GM19452 (cell line): ENCODE measurements at regions not wholly inside any gene's neighbourhood (a gene's known extent, or its start where the extent isn't known, plus 50 kb on each side); places are given as distances from the start of the nearest gene placed in this dataset.
"Not testable (repeated sequence)": the region's sequence is repeated elsewhere in the genome, so short reads cannot be mapped to it uniquely, and the experiment has no call there.

ENCODE experiments used
- ATAC-seq: cut with Tn5 transposase; IDR thresholded peaks from one replicate; pipeline ENCODE4 v1.9.1; 2021; ENCODE audit not compliant: unreplicated experiment

DNA sequence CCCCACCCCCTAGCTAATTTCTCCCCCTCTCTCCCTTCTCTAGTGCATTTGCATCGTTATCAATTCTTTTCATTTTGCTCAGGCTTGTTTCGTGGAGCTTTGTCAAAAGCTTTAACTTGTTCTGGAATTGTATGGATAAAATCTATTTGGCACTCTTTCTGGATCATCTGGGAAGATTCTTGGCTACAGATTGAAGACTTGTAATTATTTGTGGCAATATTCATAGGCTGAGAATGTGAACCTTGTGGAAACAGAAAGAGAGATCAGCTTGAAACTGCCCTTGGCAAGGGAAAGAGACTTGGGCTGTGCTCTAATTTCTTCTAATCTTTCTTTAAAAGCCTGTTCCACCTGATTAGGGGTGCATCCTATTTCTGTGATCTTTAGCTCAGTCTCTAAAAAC is 340.6 kb upstream of the DAB2 start:
- no peak for ATAC-seq

GRCh38 chr5:39762761-39763160 is 338.0 kb upstream of the DAB2 start:
- no peak for ATAC-seq

DNA sequence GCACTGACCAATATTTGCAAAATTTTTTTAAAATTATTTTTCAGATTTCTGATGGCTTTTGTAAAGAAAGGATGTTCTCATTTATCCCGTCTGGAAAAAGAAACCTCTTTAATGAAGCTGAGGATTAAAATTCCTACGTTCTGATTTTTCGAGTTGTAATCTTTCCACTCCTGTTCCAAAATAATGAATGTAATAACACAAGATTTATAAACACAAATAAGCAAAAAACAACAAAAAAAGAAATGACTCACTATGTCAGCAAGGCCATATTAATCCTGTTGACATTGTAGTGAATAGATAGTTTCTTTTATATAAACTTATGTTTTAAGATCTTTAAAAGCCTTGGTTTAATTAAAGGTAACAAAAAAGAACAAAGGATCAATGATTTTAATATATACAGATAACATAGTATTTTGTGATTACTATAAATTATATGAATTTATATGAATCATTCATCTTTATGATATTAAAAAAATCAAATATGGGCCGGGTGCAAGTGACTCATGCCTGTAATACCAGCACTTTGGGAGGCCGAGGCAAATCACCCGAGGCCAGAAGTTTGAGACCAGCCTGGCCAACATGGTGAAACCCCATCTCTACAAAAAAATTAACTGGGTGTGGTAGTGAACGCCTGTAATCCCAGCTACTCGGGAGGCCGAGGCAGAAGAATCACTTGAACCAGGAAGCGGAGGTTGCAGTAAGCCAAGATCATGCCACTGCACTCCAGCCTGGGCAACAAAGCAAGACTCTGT is 336.6 kb upstream of the DAB2 start:
- ATAC-seq, result no peak

GRCh38 chr5:39760385-39761198 is 335.8 kb upstream of the DAB2 start:
- no peak for ATAC-seq

GRCh38 chr5:39759701-39760100 is 334.9 kb upstream of the DAB2 start:
- no peak for ATAC-seq

DNA sequence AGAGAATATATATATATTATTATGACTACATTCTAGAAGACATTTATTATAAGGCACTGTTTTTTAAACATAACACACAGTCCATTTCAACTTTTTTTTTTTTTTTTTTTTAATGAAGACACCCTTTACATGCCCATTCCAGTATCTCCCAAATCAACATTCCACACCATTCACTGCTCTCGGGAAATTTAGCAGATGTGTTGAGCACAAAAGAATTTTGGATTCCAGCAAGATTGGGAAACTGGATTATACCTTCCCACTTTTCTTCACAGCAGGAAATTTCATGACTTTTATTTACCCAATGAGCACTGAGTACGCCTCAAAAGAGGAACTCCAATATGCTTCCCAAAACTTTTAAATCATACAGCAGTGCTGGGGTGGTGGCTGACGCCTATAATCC is 333.6 kb upstream of the DAB2 start:
- no peak for ATAC-seq

DNA sequence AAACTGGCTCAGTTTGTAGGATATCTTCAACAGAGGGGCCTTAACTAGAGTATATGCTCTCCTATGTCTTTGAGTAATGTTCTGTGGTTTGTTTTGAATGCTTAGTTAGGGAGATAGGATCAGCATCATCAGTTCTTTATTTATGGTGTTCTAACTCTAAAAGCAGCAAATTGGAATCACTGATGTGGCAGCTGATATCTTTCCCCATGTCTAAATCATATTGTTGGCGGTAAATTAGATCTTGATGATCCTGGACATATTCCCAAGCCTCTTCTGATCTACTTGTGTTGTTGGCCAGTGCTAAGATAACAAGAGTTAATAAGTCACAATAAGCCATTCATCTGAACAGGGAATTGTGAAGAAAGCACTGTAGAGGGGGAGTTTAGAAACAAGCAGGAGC is 332.4 kb upstream of the DAB2 start:
- no peak for ATAC-seq

DNA sequence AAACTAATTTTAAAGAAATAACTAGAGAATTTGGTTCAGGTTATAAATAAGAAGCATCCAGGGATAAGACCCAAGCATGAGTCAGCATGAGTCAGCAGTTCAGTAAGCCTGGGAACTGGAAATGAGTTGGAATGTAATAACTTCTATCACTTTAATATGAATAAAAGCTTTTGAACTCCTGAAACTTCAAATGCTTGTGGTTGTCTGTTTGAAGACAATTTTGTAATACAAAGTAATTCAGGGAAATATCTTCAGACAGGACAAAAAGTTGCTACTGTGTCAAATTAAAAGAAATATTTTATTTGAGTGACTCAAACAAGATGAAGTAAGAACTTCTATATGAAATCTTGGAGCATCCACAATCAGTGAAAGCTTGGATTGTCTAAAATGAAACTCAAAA is 331.2 kb upstream of the DAB2 start:
- no peak for ATAC-seq

DNA sequence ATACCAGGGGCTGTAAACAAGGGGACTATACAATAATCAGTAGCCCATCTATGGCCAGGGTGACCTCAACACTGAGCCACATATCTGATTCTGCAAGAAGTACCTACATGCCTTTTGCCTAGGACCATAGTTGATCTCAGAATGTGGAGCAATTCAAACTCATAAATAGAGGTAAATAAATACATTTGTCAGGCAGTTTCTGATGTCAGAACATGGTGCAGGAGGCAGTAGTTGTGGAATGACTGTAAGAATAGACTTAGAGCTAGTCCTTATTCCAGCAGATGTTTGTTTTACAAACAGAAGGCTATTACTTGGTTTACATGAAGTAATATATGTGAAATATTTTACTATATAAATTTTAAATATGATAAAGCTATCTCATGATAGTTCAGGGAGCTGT is 330.7 kb upstream of the DAB2 start:
- ATAC-seq, result no peak

GRCh38 chr5:39753747-39754146 is 329.0 kb upstream of the DAB2 start:
- ATAC-seq, result not testable (repeated sequence)

- no peak for ATAC-seq
Measured at GRCh38 chr5:39750661-39751060, 325.9 kb upstream of the DAB2 start.

DNA sequence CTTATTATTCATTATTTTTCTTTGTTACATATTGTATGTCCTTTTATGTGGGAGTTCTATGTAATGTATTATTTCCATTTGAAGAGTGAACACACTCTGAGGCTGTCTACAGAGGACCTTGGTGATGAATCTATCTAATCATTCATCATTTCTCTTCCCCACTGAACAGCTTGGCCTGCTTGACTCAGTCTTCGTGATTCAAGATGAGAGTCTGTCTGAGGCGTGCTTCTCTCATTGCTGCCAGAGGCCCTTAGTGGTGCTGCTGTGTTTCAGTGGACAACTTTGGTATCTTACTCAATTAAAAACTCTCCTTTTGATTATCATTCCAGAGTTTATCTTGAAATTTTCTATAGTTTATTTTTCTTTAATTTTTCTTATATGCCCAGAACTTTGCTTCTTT is 318.1 kb upstream of the DAB2 start:
- ATAC-seq, result no peak

- ATAC-seq, result no peak
Measured at GRCh38 chr5:39740404-39740803, 315.6 kb upstream of the DAB2 start.

- no peak for ATAC-seq
Measured at GRCh38 chr5:39732166-39732565, 307.4 kb upstream of the DAB2 start.

DNA sequence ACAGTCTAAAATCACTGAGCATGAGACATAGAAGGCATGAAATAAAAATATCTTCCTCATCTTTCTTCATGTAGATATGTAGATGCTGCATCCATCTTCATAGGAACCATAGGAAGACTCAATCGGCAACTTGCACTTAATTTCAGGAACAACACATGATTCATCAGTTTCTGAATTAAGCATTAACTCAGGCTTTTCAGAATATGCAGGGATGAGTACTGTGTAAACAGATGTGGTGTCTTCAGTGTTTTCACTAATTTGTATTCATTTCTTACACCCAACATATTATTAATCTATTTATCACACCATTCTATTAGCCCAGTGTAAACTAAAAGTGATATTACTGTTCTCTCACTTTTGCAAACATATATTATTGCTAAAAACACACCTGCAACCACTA is 305.9 kb upstream of the DAB2 start:
- no peak for ATAC-seq

- ATAC-seq, result no peak
Measured at GRCh38 chr5:39730006-39730405, 305.2 kb upstream of the DAB2 start.

DNA sequence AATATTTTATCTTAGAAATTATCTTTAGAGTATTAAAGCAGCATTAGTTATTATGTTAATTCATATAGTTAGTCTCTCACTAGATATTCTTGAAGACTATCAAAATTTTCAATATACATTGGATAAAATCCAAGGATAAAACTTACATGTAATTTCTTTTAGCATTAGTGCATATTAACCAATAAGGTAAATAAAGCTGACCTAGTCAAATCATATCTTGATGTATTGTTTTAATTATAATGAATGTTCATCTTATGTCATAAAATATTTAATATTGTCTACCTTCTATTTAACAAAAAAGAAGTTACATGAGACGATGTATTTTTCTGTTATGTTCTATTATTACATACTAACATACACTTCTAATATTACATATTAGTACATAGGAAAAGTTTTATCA is 301.7 kb upstream of the DAB2 start:
- ATAC-seq, result no peak

GRCh38 chr5:39721394-39721793 is 296.6 kb upstream of the DAB2 start:
- ATAC-seq, result no peak

DNA sequence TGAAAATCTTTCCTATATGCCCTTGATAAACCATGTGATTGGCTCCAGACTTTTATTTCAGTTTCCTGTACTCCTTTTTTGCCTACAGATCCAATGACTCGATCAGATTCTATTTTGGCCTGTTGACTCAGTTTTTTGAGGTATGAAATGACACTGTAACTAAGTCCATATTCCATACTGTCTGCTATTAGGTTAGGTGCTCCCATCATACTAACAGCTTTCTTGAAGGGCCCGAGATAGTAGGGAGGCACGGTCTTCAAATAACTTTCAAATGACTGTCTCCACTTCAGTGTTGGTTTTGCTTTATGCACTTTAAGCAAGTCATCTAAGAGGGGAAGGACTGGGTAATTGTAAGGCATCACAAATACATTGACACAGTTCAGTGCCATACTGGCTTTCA is 295.4 kb upstream of the DAB2 start:
- ATAC-seq, result no peak

DNA sequence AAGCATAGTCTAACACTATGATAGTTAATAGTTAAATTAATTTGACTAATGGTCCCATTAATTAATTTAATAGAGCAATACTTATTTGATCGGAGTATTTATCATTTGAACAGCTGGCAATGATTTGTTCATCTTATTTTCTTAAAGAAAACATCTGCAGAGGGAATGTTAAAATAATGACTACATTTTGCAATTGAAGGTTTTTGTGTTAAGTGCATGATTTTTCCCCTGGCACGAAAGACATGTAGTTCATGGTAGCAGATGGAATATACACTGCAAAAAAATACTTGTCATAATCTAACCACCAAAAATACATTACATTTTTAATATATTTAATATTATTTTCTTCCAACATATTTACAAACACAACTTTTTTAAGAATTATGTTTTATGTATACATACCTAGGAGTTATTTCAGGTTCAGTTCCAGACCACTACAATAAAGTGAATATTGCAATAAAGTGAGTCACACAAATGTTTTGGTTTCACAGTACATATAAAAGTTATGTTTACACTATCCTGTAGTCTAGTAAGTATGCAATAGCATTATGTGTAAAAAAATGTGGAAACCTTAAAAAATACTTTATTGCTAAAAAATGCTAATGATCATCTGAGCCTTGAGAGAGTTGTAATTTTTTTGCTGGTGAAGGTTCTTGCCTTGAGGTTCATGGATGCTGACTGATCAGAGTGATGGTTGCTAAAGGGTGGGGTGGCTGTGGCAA is 292.6 kb upstream of the DAB2 start:
- no peak for ATAC-seq

GRCh38 chr5:39716532-39717028 is 291.8 kb upstream of the DAB2 start:
- peak; percentile 53 for ATAC-seq
